ENCODE measurements at regions not wholly inside any gene's neighbourhood (a gene's known extent, or its start where the extent isn't known, plus 50 kb on each side); places are given as distances from the start of the nearest gene placed in this dataset.

DNA sequence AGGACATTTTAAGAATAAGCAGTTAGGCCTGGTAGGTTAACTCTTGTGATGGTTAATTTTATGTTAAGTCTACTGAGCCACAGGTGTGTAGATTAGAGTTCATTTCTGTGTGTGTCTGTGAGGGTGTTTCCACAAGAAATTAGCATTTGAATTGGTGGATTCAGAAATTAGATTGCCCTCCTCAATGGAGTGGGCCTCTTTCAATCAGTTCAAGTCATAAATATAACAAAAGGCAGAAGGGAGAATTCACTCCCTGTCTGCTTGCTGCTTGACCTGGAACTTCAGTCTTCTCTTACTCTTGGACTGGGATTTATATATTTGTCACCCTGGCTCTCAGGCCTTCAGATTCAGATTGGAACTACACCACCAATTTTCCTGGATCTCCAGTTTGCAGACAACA lies 55.3 kb upstream of the POM121L12 start:
- no peak for FAIRE-seq
- peaks cover under 1 to 12% of the 10 kb centered on the region in 2 donors for H3K9me3 ChIP-seq (ENCODE audit: control insufficient read depth in 2 of 2, insufficient read depth in 1 of 2, low read depth in 1 of 2, low read length in 1 of 2)

GRCh38 chr7:52973126-52973525 lies 62.3 kb upstream of the POM121L12 start:
- no peak overlapping the region for H3K27ac ChIP-seq (ENCODE audit: low read depth in 1 of 3, low read length in 2 of 3)
- DNase-seq (no peak), FAIRE-seq (no peak)
- peaks cover 0 to 1% of the 10 kb centered on the region in 2 donors for H3K9me3 ChIP-seq (ENCODE audit: control insufficient read depth in 2 of 2, insufficient read depth in 1 of 2, low read depth in 1 of 2, low read length in 1 of 2)
- H3K4me3 ChIP-seq (ENCODE audit: low read depth in 1 of 3, low read length in 3 of 3): no peak overlapping the region
- no peaks in the 10 kb centered on the region for H3K36me3 ChIP-seq (ENCODE audit: control insufficient read depth in 3 of 3, insufficient read depth in 2 of 3, low read depth in 1 of 3, low read length in 3 of 3)
- no peaks in the 10 kb centered on the region for H3K4me1 ChIP-seq (ENCODE audit: control insufficient read depth in 3 of 3, insufficient read depth in 2 of 3, low read depth in 1 of 3, low read length in 2 of 3)
- no peaks in the 10 kb centered on the region for H3K27me3 ChIP-seq (ENCODE audit: control insufficient read depth in 3 of 3, insufficient read depth in 3 of 3, low read length in 3 of 3)

More for the DNA sequence above, 55.3 kb upstream of the POM121L12 start:
- no peaks in the 10 kb centered on the region for H3K4me1 ChIP-seq (ENCODE audit: control insufficient read depth in 3 of 3, insufficient read depth in 2 of 3, low read depth in 1 of 3, low read length in 2 of 3)
- no peak overlapping the region for H3K4me3 ChIP-seq (ENCODE audit: low read depth in 1 of 3, low read length in 3 of 3)
- DNase-seq: no peak
- H3K27me3 ChIP-seq (ENCODE audit: control insufficient read depth in 3 of 3, insufficient read depth in 3 of 3, low read length in 3 of 3): no peaks in the 10 kb centered on the region
- no peaks in the 10 kb centered on the region for H3K36me3 ChIP-seq (ENCODE audit: control insufficient read depth in 3 of 3, insufficient read depth in 2 of 3, low read depth in 1 of 3, low read length in 3 of 3)
- H3K27ac ChIP-seq (ENCODE audit: low read depth in 1 of 3, low read length in 2 of 3): no peak overlapping the region

- FAIRE-seq (no peak), DNase-seq (no peak)
- no peaks in the 10 kb centered on the region for H3K27me3 ChIP-seq (ENCODE audit: control insufficient read depth in 3 of 3, insufficient read depth in 3 of 3, low read length in 3 of 3)
- H3K36me3 ChIP-seq (ENCODE audit: control insufficient read depth in 3 of 3, insufficient read depth in 2 of 3, low read depth in 1 of 3, low read length in 3 of 3): no peaks in the 10 kb centered on the region
- no peaks in the 10 kb centered on the region for H3K9me3 ChIP-seq (ENCODE audit: control insufficient read depth in 2 of 2, insufficient read depth in 1 of 2, low read depth in 1 of 2, low read length in 1 of 2)
- H3K4me1 ChIP-seq (ENCODE audit: control insufficient read depth in 3 of 3, insufficient read depth in 2 of 3, low read depth in 1 of 3, low read length in 2 of 3): peaks cover 0 to 8% (median 0%) of the 10 kb centered on the region in 3 donors
- H3K4me3 ChIP-seq (ENCODE audit: low read depth in 1 of 3, low read length in 3 of 3): no peak overlapping the region
- WGBS, 3 donors: 71 to 77% (median 72%) methylated on average over 7 of the region's 7 CpGs
- no peak overlapping the region for H3K27ac ChIP-seq (ENCODE audit: low read depth in 1 of 3, low read length in 2 of 3)
Measured at GRCh38 chr7:52962402-52963076, 72.9 kb upstream of the POM121L12 start.

- FAIRE-seq (no peak), DNase-seq (no peak)
- WGBS, 3 donors: 80 to 95% (median 81%) methylated on average over 1 of the region's 1 CpG
- no peaks in the 10 kb centered on the region for H3K36me3 ChIP-seq (ENCODE audit: control insufficient read depth in 3 of 3, insufficient read depth in 2 of 3, low read depth in 1 of 3, low read length in 3 of 3)
- peaks cover 0 to 12% (median 0%) of the 10 kb centered on the region in 3 donors for H3K4me1 ChIP-seq (ENCODE audit: control insufficient read depth in 3 of 3, insufficient read depth in 2 of 3, low read depth in 1 of 3, low read length in 2 of 3)
- H3K9me3 ChIP-seq (ENCODE audit: control insufficient read depth in 2 of 2, insufficient read depth in 1 of 2, low read depth in 1 of 2, low read length in 1 of 2): no peaks in the 10 kb centered on the region
- H3K4me3 ChIP-seq (ENCODE audit: low read depth in 1 of 3, low read length in 3 of 3): no peak overlapping the region
- H3K27me3 ChIP-seq (ENCODE audit: control insufficient read depth in 3 of 3, insufficient read depth in 3 of 3, low read length in 3 of 3): no peaks in the 10 kb centered on the region
- H3K27ac ChIP-seq (ENCODE audit: low read depth in 1 of 3, low read length in 2 of 3): no peak overlapping the region
Measured at GRCh38 chr7:52961084-52961483, 74.3 kb upstream of the POM121L12 start.

GRCh38 chr7:52959878-52960660 lies 75.4 kb upstream of the POM121L12 start:
- no peak overlapping the region for H3K4me3 ChIP-seq (ENCODE audit: low read depth in 1 of 3, low read length in 3 of 3)
- peaks cover 0 to 16% (median 0%) of the 10 kb centered on the region in 3 donors for H3K4me1 ChIP-seq (ENCODE audit: control insufficient read depth in 3 of 3, insufficient read depth in 2 of 3, low read depth in 1 of 3, low read length in 2 of 3)
- H3K27me3 ChIP-seq (ENCODE audit: control insufficient read depth in 3 of 3, insufficient read depth in 3 of 3, low read length in 3 of 3): no peaks in the 10 kb centered on the region
- H3K9me3 ChIP-seq (ENCODE audit: control insufficient read depth in 2 of 2, insufficient read depth in 1 of 2, low read depth in 1 of 2, low read length in 1 of 2): no peaks in the 10 kb centered on the region
- FAIRE-seq (no peak), DNase-seq (no peak)
- no peaks in the 10 kb centered on the region for H3K36me3 ChIP-seq (ENCODE audit: control insufficient read depth in 3 of 3, insufficient read depth in 2 of 3, low read depth in 1 of 3, low read length in 3 of 3)
- WGBS, 3 donors: 46 to 60% (median 54%) methylated on average over 4 of the region's 4 CpGs
- no peak overlapping the region for H3K27ac ChIP-seq (ENCODE audit: low read depth in 1 of 3, low read length in 2 of 3)

- Histone ChIP-seq H3K27me3 (ENCODE audit: control insufficient read depth in 3 of 3, insufficient read depth in 3 of 3, low read length in 3 of 3) (no peaks in the 10 kb centered on the region), H3K4me3 (ENCODE audit: low read depth in 1 of 3, low read length in 3 of 3) (no peak overlapping the region), H3K27ac (ENCODE audit: low read depth in 1 of 3, low read length in 2 of 3) (no peak overlapping the region), H3K4me1 (ENCODE audit: control insufficient read depth in 3 of 3, insufficient read depth in 2 of 3, low read depth in 1 of 3, low read length in 2 of 3) (peaks cover 0 to 16% (median 0%) of the 10 kb centered on the region in 3 donors), H3K36me3 (ENCODE audit: control insufficient read depth in 3 of 3, insufficient read depth in 2 of 3, low read depth in 1 of 3, low read length in 3 of 3) (no peaks in the 10 kb centered on the region), H3K9me3 (ENCODE audit: control insufficient read depth in 2 of 2, insufficient read depth in 1 of 2, low read depth in 1 of 2, low read length in 1 of 2) (no peaks in the 10 kb centered on the region)
- DNase-seq (no peak), FAIRE-seq (no peak)
- WGBS, 3 donors: 59 to 73% (median 64%) methylated on average over 1 of the region's 1 CpG
Measured at GRCh38 chr7:52959336-52959735, 76.1 kb upstream of the POM121L12 start.

- FAIRE-seq (no peak), DNase-seq (peak in 1 of 2 donors; percentile 7)
- Histone ChIP-seq H3K36me3 (ENCODE audit: control insufficient read depth in 3 of 3, insufficient read depth in 2 of 3, low read depth in 1 of 3, low read length in 3 of 3) (no peaks in the 10 kb centered on the region), H3K4me3 (ENCODE audit: low read depth in 1 of 3, low read length in 3 of 3) (no peak overlapping the region), H3K27ac (ENCODE audit: low read depth in 1 of 3, low read length in 2 of 3) (no peak overlapping the region), H3K27me3 (ENCODE audit: control insufficient read depth in 3 of 3, insufficient read depth in 3 of 3, low read length in 3 of 3) (no peaks in the 10 kb centered on the region), H3K4me1 (ENCODE audit: control insufficient read depth in 3 of 3, insufficient read depth in 2 of 3, low read depth in 1 of 3, low read length in 2 of 3) (peaks cover 0 to 16% (median 0%) of the 10 kb centered on the region in 3 donors), H3K9me3 (ENCODE audit: control insufficient read depth in 2 of 2, insufficient read depth in 1 of 2, low read depth in 1 of 2, low read length in 1 of 2) (no peaks in the 10 kb centered on the region)
- 36 to 60% (median 44%) methylated on average over 4 of the region's 4 CpGs for WGBS, 3 donors
Measured at GRCh38 chr7:52958621-52959140, 76.8 kb upstream of the POM121L12 start.

DNA sequence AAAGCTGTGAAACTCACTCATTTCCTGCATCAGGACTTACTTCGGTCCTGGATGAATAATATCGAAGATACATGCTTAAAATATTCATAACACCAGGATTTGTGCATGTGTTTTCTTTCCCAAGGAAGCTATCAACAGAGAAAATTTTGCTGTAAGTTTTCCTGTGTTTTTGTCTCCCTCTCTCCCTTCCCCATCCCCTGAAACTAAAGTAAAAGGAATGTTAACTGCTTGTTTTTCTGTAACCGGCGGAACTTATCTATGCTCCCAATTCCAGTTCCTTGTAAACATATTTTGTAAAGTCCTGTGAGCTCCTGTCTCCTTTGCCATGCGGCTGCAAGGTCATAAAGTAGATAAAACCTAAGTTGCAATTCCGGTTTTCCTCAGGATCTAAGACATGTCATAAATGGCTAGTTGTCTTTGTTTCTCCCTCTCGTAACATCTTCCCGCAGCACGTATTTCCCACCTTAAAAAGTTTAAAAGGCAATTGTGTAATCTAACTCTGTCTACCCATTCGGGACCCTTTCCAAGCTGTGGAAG lies 79.0 kb upstream of the POM121L12 start:
- 16 to 37% (median 29%) methylated on average over 10 of the region's 10 CpGs for whole genome bisulfite sequencing, 3 donors
- Histone ChIP-seq H3K36me3 (ENCODE audit: control insufficient read depth in 3 of 3, insufficient read depth in 2 of 3, low read depth in 1 of 3, low read length in 3 of 3) (no peaks in the 10 kb centered on the region), H3K9me3 (ENCODE audit: control insufficient read depth in 2 of 2, insufficient read depth in 1 of 2, low read depth in 1 of 2, low read length in 1 of 2) (no peaks in the 10 kb centered on the region), H3K27me3 (ENCODE audit: control insufficient read depth in 3 of 3, insufficient read depth in 3 of 3, low read length in 3 of 3) (no peaks in the 10 kb centered on the region), H3K27ac (ENCODE audit: low read depth in 1 of 3, low read length in 2 of 3) (no peak overlapping the region), H3K4me1 (ENCODE audit: control insufficient read depth in 3 of 3, insufficient read depth in 2 of 3, low read depth in 1 of 3, low read length in 2 of 3) (peaks cover 0 to 16% (median 0%) of the 10 kb centered on the region in 3 donors), H3K4me3 (ENCODE audit: low read depth in 1 of 3, low read length in 3 of 3) (no peak overlapping the region)
- peak in 1 of 2 donors; percentile 53 for DNase-seq
- FAIRE-seq: no peak
